Upper lobe of left lung (tissue), 4 donors: ENCODE measurements at regions not wholly inside any gene's neighbourhood (a gene's known extent, or its start where the extent isn't known, plus 50 kb on each side); places are given as distances from the start of the nearest gene placed in this dataset.

ENCODE experiments used
- EP300 ChIP-seq, 4 donors: sonication (generic); formaldehyde crosslinking; IDR thresholded peaks; one replicate each; pipeline ENCODE4 v1.5.1; 2017; ENCODE audit warnings: antibody characterized with exemption in 4 of 4, control low read depth in 2 of 4
- POLR2A ChIP-seq, 4 donors: fragments of 450-650 bp; IDR thresholded peaks; one replicate each; pipeline ENCODE4 v1.5.1; 2016 to 2017; ENCODE audit warnings: antibody characterized with exemption in 4 of 4, mild to moderate bottlenecking in 2 of 4
- POLR2AphosphoS5 ChIP-seq, 2 donors: sonication (generic); formaldehyde crosslinking; IDR thresholded peaks; one replicate each; pipeline ENCODE4 v1.5.1; 2017; ENCODE audit warnings: antibody characterized with exemption in 2 of 2
- TF ChIP-seq, protein P1 (sequence below), 6 experiments: fragments of 450-650 bp in 4 of 6; fragments of 200-600 bp in 2 of 6; sonication (generic) in 2 of 6; IDR thresholded peaks; one replicate each; pipeline ENCODE4 v1.5.1; 2016 to 2019; ENCODE audit warnings: antibody characterized with exemption in 6 of 6

- TF ChIP-seq POLR2A (IDR thresholded peaks at IDR 0.05) (no peak), EP300 (IDR thresholded peaks at IDR 0.05) (no peak), POLR2AphosphoS5 (IDR thresholded peaks at IDR 0.05) (no peak)
- TF ChIP-seq, protein P1, sequence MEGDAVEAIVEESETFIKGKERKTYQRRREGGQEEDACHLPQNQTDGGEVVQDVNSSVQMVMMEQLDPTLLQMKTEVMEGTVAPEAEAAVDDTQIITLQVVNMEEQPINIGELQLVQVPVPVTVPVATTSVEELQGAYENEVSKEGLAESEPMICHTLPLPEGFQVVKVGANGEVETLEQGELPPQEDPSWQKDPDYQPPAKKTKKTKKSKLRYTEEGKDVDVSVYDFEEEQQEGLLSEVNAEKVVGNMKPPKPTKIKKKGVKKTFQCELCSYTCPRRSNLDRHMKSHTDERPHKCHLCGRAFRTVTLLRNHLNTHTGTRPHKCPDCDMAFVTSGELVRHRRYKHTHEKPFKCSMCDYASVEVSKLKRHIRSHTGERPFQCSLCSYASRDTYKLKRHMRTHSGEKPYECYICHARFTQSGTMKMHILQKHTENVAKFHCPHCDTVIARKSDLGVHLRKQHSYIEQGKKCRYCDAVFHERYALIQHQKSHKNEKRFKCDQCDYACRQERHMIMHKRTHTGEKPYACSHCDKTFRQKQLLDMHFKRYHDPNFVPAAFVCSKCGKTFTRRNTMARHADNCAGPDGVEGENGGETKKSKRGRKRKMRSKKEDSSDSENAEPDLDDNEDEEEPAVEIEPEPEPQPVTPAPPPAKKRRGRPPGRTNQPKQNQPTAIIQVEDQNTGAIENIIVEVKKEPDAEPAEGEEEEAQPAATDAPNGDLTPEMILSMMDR (IDR thresholded peaks at IDR 0.05): no peak
Measured at GRCh38 chr2:221050020-221050795, 521.9 kb downstream of the EPHA4 start.
